ENCODE measurements at regions not wholly inside any gene's neighbourhood (a gene's known extent, or its start where the extent isn't known, plus 50 kb on each side); places are given as distances from the start of the nearest gene placed in this dataset.

DNA sequence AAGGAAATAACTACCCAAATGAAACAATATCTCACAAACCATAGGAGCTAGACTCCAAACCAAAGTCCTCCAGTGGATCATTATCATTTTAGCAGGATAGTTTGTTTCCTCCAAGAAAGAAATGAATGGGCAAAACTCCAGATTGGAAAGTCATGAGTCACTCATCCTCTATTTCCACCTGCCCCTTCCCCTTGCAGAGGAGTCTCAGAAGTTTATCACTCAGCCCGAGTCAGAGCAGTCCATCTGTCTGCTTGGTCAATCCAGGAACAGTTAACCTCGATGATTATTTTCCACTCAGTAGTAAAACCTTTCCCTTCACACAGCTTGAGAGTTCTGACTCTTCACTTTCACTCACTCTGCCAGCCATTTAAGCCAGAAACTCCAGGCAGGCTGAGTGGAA, 462.2 kb downstream of the BCL11A start:
- no peak for TF ChIP-seq CTCF (IDR thresholded peaks at IDR 0.05)
- TF ChIP-seq POLR2A (IDR thresholded peaks at IDR 0.05): no peak
